Cardiac fibroblast (primary cell): ENCODE measurements at regions not wholly inside any gene's neighbourhood (a gene's known extent, or its start where the extent isn't known, plus 50 kb on each side); places are given as distances from the start of the nearest gene placed in this dataset.

ENCODE experiments used
- DNase-seq, 2 donors: peaks; one replicate each; pipeline versions ENCODE4 v3.0.0 to v3.0.0-alpha.2; 2010; ENCODE audit warnings: low read depth in 2 of 2
- H3K4me3 ChIP-seq, 2 donors: replicated peaks in 1 of 2; 1 replicate in 1 of 2; 2 replicates in 1 of 2; pipeline ENCODE4 v1.5.1; 2011; ENCODE audit warnings: low read depth in 2 of 2, low read length in 2 of 2, mild to moderate bottlenecking in 2 of 2, moderate library complexity in 1 of 2
- CTCF ChIP-seq: IDR thresholded peaks from one replicate; pipeline ENCODE4 v1.5.1; 2011; ENCODE audit warnings: low read depth, mild to moderate bottlenecking, low read length, inconsistent platforms

- TF ChIP-seq CTCF, result no peak
- DNase-seq, result no peak
- no peak overlapping the region for H3K4me3 ChIP-seq
These were observed 82.1 kb upstream of the PAK3 start for GRCh38 chrX:111013778-111014455.

GRCh38 chrX:111010111-111010510 is 85.9 kb upstream of the PAK3 start:
- TF ChIP-seq CTCF, result no peak
- no peak for DNase-seq

GRCh38 chrX:111009256-111009655 is 86.7 kb upstream of the PAK3 start:
- H3K4me3 ChIP-seq, result no peak overlapping the region
- DNase-seq, result no peak
- TF ChIP-seq CTCF, result no peak

More at GRCh38 chrX:111010111-111010510, 85.9 kb upstream of the PAK3 start:
- H3K4me3 ChIP-seq, result no peak overlapping the region

GRCh38 chrX:111008126-111008525 is 87.9 kb upstream of the PAK3 start:
- no peak for TF ChIP-seq CTCF
- no peak overlapping the region for H3K4me3 ChIP-seq
- no peak for DNase-seq

GRCh38 chrX:111007238-111007637 is 88.8 kb upstream of the PAK3 start:
- no peak for DNase-seq
- no peak for TF ChIP-seq CTCF
- no peak overlapping the region for H3K4me3 ChIP-seq

GRCh38 chrX:111006116-111006515 is 89.9 kb upstream of the PAK3 start:
- H3K4me3 ChIP-seq, result no peak overlapping the region
- no peak for TF ChIP-seq CTCF
- DNase-seq, result peak; percentile 3 to 5

GRCh38 chrX:111005166-111005565 is 90.8 kb upstream of the PAK3 start:
- TF ChIP-seq CTCF, result no peak
- DNase-seq, result no peak
- no peak overlapping the region for H3K4me3 ChIP-seq
